OCI-LY7 (cell line): ENCODE measurements at regions not wholly inside any gene's neighbourhood (a gene's known extent, or its start where the extent isn't known, plus 50 kb on each side); places are given as distances from the start of the nearest gene placed in this dataset.

Experiments
- EZH2phosphoT487 ChIP-seq: fragments of 200-600 bp; sonication (generic); IDR thresholded peaks from 2 replicates; pipeline ENCODE4 v1.6.1; 2018; ENCODE audit warnings: low read depth, borderline replicate concordance, mild to moderate bottlenecking, mixed run types, antibody characterized with exemption, low read length, moderate library complexity, mixed read lengths
- TF ChIP-seq, protein P1 (sequence below): fragments of 200-600 bp; sonication (generic); conservative IDR thresholded peaks from 2 replicates; pipeline ENCODE4 v1.5.1; 2014; ENCODE audit warnings: mild to moderate bottlenecking, antibody characterized with exemption, low read length, moderate library complexity, mixed read lengths

DNA sequence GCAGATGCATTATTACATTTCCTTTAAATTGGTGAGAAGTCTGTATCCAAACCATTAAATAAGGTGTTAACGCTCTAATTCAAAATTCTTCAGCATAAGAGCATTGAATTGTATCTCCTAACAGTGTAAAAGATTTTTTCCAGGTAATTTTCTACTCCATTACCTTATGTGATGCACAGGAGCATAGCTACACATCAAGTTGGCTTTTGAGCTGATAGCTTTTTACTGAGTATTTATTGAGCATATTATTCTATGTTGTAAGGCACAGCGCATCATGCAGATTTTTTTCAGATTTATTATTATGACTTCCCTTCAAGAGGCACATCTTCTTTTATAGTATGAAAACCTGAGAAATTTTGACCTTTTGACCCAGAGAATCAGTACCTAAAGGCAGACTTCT is 270.7 kb upstream of the MIR17HG start:
- TF ChIP-seq, protein P1, sequence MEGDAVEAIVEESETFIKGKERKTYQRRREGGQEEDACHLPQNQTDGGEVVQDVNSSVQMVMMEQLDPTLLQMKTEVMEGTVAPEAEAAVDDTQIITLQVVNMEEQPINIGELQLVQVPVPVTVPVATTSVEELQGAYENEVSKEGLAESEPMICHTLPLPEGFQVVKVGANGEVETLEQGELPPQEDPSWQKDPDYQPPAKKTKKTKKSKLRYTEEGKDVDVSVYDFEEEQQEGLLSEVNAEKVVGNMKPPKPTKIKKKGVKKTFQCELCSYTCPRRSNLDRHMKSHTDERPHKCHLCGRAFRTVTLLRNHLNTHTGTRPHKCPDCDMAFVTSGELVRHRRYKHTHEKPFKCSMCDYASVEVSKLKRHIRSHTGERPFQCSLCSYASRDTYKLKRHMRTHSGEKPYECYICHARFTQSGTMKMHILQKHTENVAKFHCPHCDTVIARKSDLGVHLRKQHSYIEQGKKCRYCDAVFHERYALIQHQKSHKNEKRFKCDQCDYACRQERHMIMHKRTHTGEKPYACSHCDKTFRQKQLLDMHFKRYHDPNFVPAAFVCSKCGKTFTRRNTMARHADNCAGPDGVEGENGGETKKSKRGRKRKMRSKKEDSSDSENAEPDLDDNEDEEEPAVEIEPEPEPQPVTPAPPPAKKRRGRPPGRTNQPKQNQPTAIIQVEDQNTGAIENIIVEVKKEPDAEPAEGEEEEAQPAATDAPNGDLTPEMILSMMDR = no peak
- no peak for TF ChIP-seq EZH2phosphoT487
